H1 (cell line): ENCODE measurements at regions not wholly inside any gene's neighbourhood (a gene's known extent, or its start where the extent isn't known, plus 50 kb on each side); places are given as distances from the start of the nearest gene placed in this dataset.

Source experiments
- CHD1 ChIP-seq: IDR thresholded peaks from 2 replicates; pipeline ENCODE4 v1.6.1; 2012; ENCODE audit warnings: low read depth, low read length, improper control_type of control experiment
- CHD2 ChIP-seq: IDR thresholded peaks from 2 replicates; pipeline ENCODE4 v1.6.1; 2012; ENCODE audit warnings: low read length, improper control_type of control experiment
- CTCF ChIP-seq, 3 experiments: IDR thresholded peaks; 1 replicate in 2 of 3; 2 replicates in 1 of 3; pipeline versions ENCODE4 v1.5.1 to v1.6.1; 2011; ENCODE audit warnings: low read length in 3 of 3, mild to moderate bottlenecking in 3 of 3, inconsistent platforms in 2 of 3, low read depth in 1 of 3, moderate library complexity in 1 of 3; ENCODE audit not compliant: insufficient read depth in 1 of 3; ENCODE audit errors: control extremely low read depth in 1 of 3
- EP300 ChIP-seq, 2 experiments: IDR thresholded peaks; 1 replicate in 1 of 2; 2 replicates in 1 of 2; pipeline ENCODE4 v1.6.1; 2011 to 2012; ENCODE audit warnings: low read depth in 2 of 2, low read length in 2 of 2, mild to moderate bottlenecking in 2 of 2, borderline replicate concordance in 1 of 2, inconsistent platforms in 1 of 2, moderate library complexity in 1 of 2
- EZH2 ChIP-seq: fragments of 200-600 bp; sonication (generic); IDR thresholded peaks from 2 replicates; pipeline ENCODE4 v1.7.1; 2012; ENCODE audit warnings: low read depth, mild to moderate bottlenecking, moderate library complexity, low read length, inconsistent platforms; ENCODE audit not compliant: severe bottlenecking
- KDM4A ChIP-seq: IDR thresholded peaks from one replicate; pipeline ENCODE4 v1.7.1; 2012; ENCODE audit warnings: low read depth, mild to moderate bottlenecking, moderate library complexity, low read length, inconsistent platforms; ENCODE audit not compliant: severe bottlenecking
- PHF8 ChIP-seq: fragments of 200-600 bp; sonication (generic); conservative IDR thresholded peaks from 2 replicates; pipeline ENCODE4 v1.7.1; 2012; ENCODE audit warnings: low read depth, mild to moderate bottlenecking, inconsistent platforms, low read length, moderate library complexity
- POLR2A ChIP-seq, 2 experiments: IDR thresholded peaks; 1 replicate in 1 of 2; 2 replicates in 1 of 2; pipeline ENCODE4 v1.6.1; 2011; ENCODE audit warnings: low read depth in 2 of 2, low read length in 2 of 2, mild to moderate bottlenecking in 2 of 2; ENCODE audit errors: control extremely low read depth in 1 of 2
- POLR2AphosphoS5 ChIP-seq: IDR thresholded peaks from 2 replicates; pipeline ENCODE4 v1.6.1; 2011; ENCODE audit warnings: low read depth, low read length
- SIN3A ChIP-seq, 2 experiments: IDR thresholded peaks in 1 of 2; conservative IDR thresholded peaks in 1 of 2; 2 replicates each; pipeline ENCODE4 v1.6.1; 2011 to 2012; ENCODE audit warnings: low read length in 2 of 2, improper control_type of control experiment in 1 of 2, low read depth in 1 of 2, mild to moderate bottlenecking in 1 of 2
- SP2 ChIP-seq: IDR thresholded peaks from 2 replicates; pipeline ENCODE4 v1.6.1; 2012; ENCODE audit warnings: mild to moderate bottlenecking, low read length, inconsistent platforms
- SRF ChIP-seq: IDR thresholded peaks from 2 replicates; pipeline ENCODE4 v1.6.1; 2011; ENCODE audit warnings: mild to moderate bottlenecking, low read depth, low read length, moderate library complexity
- TCF12 ChIP-seq: IDR thresholded peaks from 2 replicates; pipeline ENCODE4 v1.6.1; 2011; ENCODE audit warnings: low read depth, mild to moderate bottlenecking, low read length

- no peak for TF ChIP-seq KDM4A
- TF ChIP-seq CTCF (IDR thresholded peaks at IDR 0.05; ENCODE audit: control extremely low read depth in 1 of 3, insufficient read depth in 1 of 3, low read depth in 1 of 3, low read length in 3 of 3): no peak
- TF ChIP-seq SP2: no peak
- TF ChIP-seq CHD1: no peak
- TF ChIP-seq SRF: no peak
- no peak for TF ChIP-seq TCF12
- TF ChIP-seq EP300 (IDR thresholded peaks at IDR 0.05; ENCODE audit: borderline replicate concordance in 1 of 2, low read depth in 2 of 2, low read length in 2 of 2): no peak
- no peak for TF ChIP-seq POLR2A (IDR thresholded peaks at IDR 0.05; ENCODE audit: control extremely low read depth in 1 of 2, low read depth in 2 of 2, low read length in 2 of 2)
- no peak for TF ChIP-seq CHD2
- no peak for TF ChIP-seq PHF8
- no peak for TF ChIP-seq SIN3A (conservative IDR thresholded peaks at IDR 0.05 in 1 of 2, IDR thresholded peaks at IDR 0.05 in 1 of 2; ENCODE audit: low read depth in 1 of 2, low read length in 2 of 2)
- no peak for TF ChIP-seq EZH2
- no peak for TF ChIP-seq POLR2AphosphoS5
Measured at GRCh38 chr6:16868968-16869367, 107.7 kb upstream of the ATXN1 start.
